WTC11 (cell line): ENCODE measurements at regions not wholly inside any gene's neighbourhood (a gene's known extent, or its start where the extent isn't known, plus 50 kb on each side); places are given as distances from the start of the nearest gene placed in this dataset.

Experiments
- ATF1 ChIP-seq: sonication (generic); formaldehyde crosslinking; IDR thresholded peaks from 2 replicates; pipeline ENCODE4 v1.8.1; 2023; ENCODE audit warnings: mild to moderate bottlenecking, moderate library complexity, missing genetic modification reagents
- ATF6 ChIP-seq: sonication (generic); formaldehyde crosslinking; IDR thresholded peaks from 2 replicates; pipeline ENCODE4 v1.8.1; 2023; ENCODE audit warnings: mild to moderate bottlenecking, missing genetic modification reagents
- CTCF ChIP-seq: fragments of 200-600 bp; IDR thresholded peaks from 2 replicates; pipeline ENCODE4 v1.8.0; 2022; ENCODE audit warnings: antibody characterized with exemption
- IRF1 ChIP-seq: sonication (generic); formaldehyde crosslinking; IDR thresholded peaks from 2 replicates; pipeline ENCODE4 v1.8.0; 2023; ENCODE audit warnings: missing genetic modification reagents
- ZNF671 ChIP-seq: fragments of 250-450 bp; sonication (Bioruptor Pico); IDR thresholded peaks from 2 replicates; pipeline ENCODE4 v1.8.0; 2021; ENCODE audit warnings: mild to moderate bottlenecking

- TF ChIP-seq ATF1 (CRISPR knock-in tag) = no peak
- TF ChIP-seq ZNF671 (CRISPR knock-in tag) = no peak
- no peak for TF ChIP-seq CTCF
- TF ChIP-seq ATF6 (CRISPR knock-in tag) = no peak
- TF ChIP-seq IRF1 (CRISPR knock-in tag) = no peak
These were observed 235.5 kb downstream of the GLRX3 start for GRCh38 chr10:130371666-130372065.
